Heart right ventricle (tissue), 16 donors: ENCODE measurements at regions not wholly inside any gene's neighbourhood (a gene's known extent, or its start where the extent isn't known, plus 50 kb on each side); places are given as distances from the start of the nearest gene placed in this dataset.

Experiments
- ATAC-seq, 8 donors: fragments of 200-7000 bp; cut with Tn5 transposase; one replicate each; pipeline ENCODE4 v1.9.1; 2020; ENCODE audit warnings: mild to moderate bottlenecking in 8 of 8, moderate library complexity in 8 of 8, moderate number of reproducible peaks in 1 of 8
- DNase-seq, 2 donors: peaks; one replicate each; pipeline ENCODE4 v3.0.0-alpha.2; 2020
- H3K27ac ChIP-seq, 10 donors: fragments of 200-600 bp; sonication (generic) in 2 of 10; one replicate each; pipeline versions ENCODE4 v1.5.0 to v1.8.0; 2020 to 2022; ENCODE audit warnings: mild to moderate bottlenecking in 3 of 10
- H3K27me3 ChIP-seq, 7 donors: fragments of 200-600 bp; one replicate each; pipeline ENCODE4 v1.8.0; 2021 to 2022; ENCODE audit warnings: mild to moderate bottlenecking in 2 of 7
- H3K36me3 ChIP-seq, 9 donors: fragments of 200-600 bp; sonication (generic) in 1 of 9; one replicate each; pipeline versions ENCODE4 v1.5.0 to v1.8.0; 2020 to 2022; ENCODE audit warnings: mild to moderate bottlenecking in 2 of 9
- H3K4me1 ChIP-seq, 9 donors: fragments of 200-600 bp; sonication (generic) in 1 of 9; one replicate each; pipeline versions ENCODE4 v1.5.0 to v1.8.0; 2020 to 2022; ENCODE audit warnings: mild to moderate bottlenecking in 4 of 9
- H3K4me3 ChIP-seq, 10 donors: fragments of 200-600 bp; sonication (generic) in 2 of 10; one replicate each; pipeline versions ENCODE4 v1.5.0 to v1.8.0; 2020 to 2022; ENCODE audit warnings: mild to moderate bottlenecking in 7 of 10, moderate library complexity in 2 of 10
- H3K9me3 ChIP-seq, 11 donors: fragments of 200-600 bp in 10 of 11; sonication (generic) in 2 of 11; one replicate each; pipeline versions ENCODE4 v1.5.0 to v1.8.0; 2013 to 2022; ENCODE audit warnings: mild to moderate bottlenecking in 2 of 11, control low read depth in 1 of 11, moderate library complexity in 1 of 11
- CTCF ChIP-seq, 9 donors: fragments of 200-600 bp; sonication (generic) in 2 of 9; IDR thresholded peaks; one replicate each; pipeline versions ENCODE4 v1.5.0 to v1.8.0; 2021 to 2022; ENCODE audit warnings: antibody characterized with exemption in 9 of 9, mild to moderate bottlenecking in 5 of 9, moderate library complexity in 1 of 9
- WGBS, 2 donors: extraction: QIAGEN DNeasy Blood & Tissue Kit; methylation state at CpG; one replicate each; pipeline ENCODE4 v1.1.7; 2013; ENCODE audit warnings: inconsistent platforms in 1 of 2; 5-methylcytosine and 5-hydroxymethylcytosine counted together
- intact Hi-C, 10 donors: fragments of 100-400 bp; cut with DNase I; formaldehyde crosslinking; loops; one replicate each; pipeline versions ENCODE4 v1.11.1 to v1.14.2; 2022
- donor health status: Arrhythmogenic right ventricular cardiomyopathy.
- donor health status: ischemic (EF 13 %, LVEDD 7.1; RV severe dilation, severe dysfunction).
- donor health status: healthy with polysubstance abuse.
- donor health status: DM: no; HTN: yes; CAD: no.
- donor health status: DM: no; HTN: no; CAD: no.
- donor health status: ischemic (EF 25% LVEDD 6.9; RV normal size, moderate dysfunction).
- donor health status: ischemic (EF 25% LVEDD 5.7; RV mildly dilated, moderate dysfunction).
- donor health status: healthy.
- donor health status: DM: yes; HTN: yes; CAD: no.
- donor health status: Ischemic cardiomyopathy.
- donor health status: ischemic (EF 35%, LVEDD 5.7; RV mildly dilated, moderate dysfunction).
- donor health status: nonischemic (EF 11% LVEDD 7.7; RV severe dilation, severe dysfunction).
- donor health status: DM: yes; HTN: yes; CAD: no.
- donor health status: PGD.
- donor health status: ischemic (EF 29% LVEDD 5.4; RV normal size, mild dysfunction).
- donor health status: nonischemic (EF 23%, LVEDD 6.1; RV moderate dilation, normal function).

- Histone ChIP-seq H3K36me3 (no peaks in the 10 kb centered on the region), H3K4me1 (peaks cover 0 to 16% (median 0%) of the 10 kb centered on the region in 9 donors), H3K9me3 (peaks cover 0 to 5% (median 0%) of the 10 kb centered on the region in 11 donors), H3K4me3 (no peak overlapping the region), H3K27ac (no peak overlapping the region), H3K27me3 (peaks cover 0 to 39% (median 21%) of the 10 kb centered on the region in 7 donors)
- TF ChIP-seq CTCF (IDR thresholded peaks at IDR 0.05), result no peak
- DNase-seq, result no peak
- intact Hi-C loops, result loop anchor here in 7 of 10 donors (5.0 to 10.0 kb wide), 5 partner anchors 104 to 194 kb away; partner anchors contain the start of gene RUNX3 (in 4 of the 7)
- no peak for ATAC-seq
- 64 to 65% methylated on average over 8 of the region's 8 CpGs for WGBS, 2 donors
Observed at GRCh38 chr1:25039229-25039628, 109.2 kb upstream of the RUNX3 start.

GRCh38 chr1:25038699-25039098 is 108.6 kb upstream of the RUNX3 start:
- no peak for ATAC-seq
- no peak for TF ChIP-seq CTCF (IDR thresholded peaks at IDR 0.05)
- intact Hi-C loops, result loop anchor here in 7 of 10 donors (5.0 to 10.0 kb wide), 5 partner anchors 104 to 194 kb away; partner anchors contain the start of gene RUNX3 (in 4 of the 7)

GRCh38 chr1:25037174-25038074 is 107.3 kb upstream of the RUNX3 start:
- intact Hi-C loops, result loop anchor here in 7 of 10 donors (5.0 to 10.0 kb wide), 5 partner anchors 103 to 193 kb away; partner anchors contain the start of gene RUNX3 (in 4 of the 7)
- peaks cover 0 to 34% (median 0%) of the 10 kb centered on the region in 9 donors for H3K4me1 ChIP-seq
- ATAC-seq, result no peak
- H3K27me3 ChIP-seq, result peaks cover 0 to 32% (median 15%) of the 10 kb centered on the region in 7 donors
- H3K27ac ChIP-seq, result peak overlapping the region in 1 of 10 donors; percentile 26
- TF ChIP-seq CTCF (IDR thresholded peaks at IDR 0.05), result peak in 8 of 9 donors; percentile 8 to 74 (median 38)
- H3K36me3 ChIP-seq, result no peaks in the 10 kb centered on the region
- no peak overlapping the region for H3K4me3 ChIP-seq
- no peaks in the 10 kb centered on the region for H3K9me3 ChIP-seq
- peak in 1 of 2 donors; percentile 34 for DNase-seq
- WGBS, 2 donors, result 55 to 62% methylated on average over 11 of the region's 11 CpGs

More at GRCh38 chr1:25038699-25039098, 108.6 kb upstream of the RUNX3 start:
- Histone ChIP-seq H3K4me1 (peaks cover 0 to 22% (median 0%) of the 10 kb centered on the region in 9 donors), H3K36me3 (no peaks in the 10 kb centered on the region), H3K27me3 (peaks cover 0 to 39% (median 21%) of the 10 kb centered on the region in 7 donors), H3K27ac (no peak overlapping the region), H3K9me3 (peaks cover 0 to 5% (median 0%) of the 10 kb centered on the region in 11 donors), H3K4me3 (no peak overlapping the region)
- WGBS, 2 donors, result 50 to 58% methylated on average over 4 of the region's 4 CpGs
- no peak for DNase-seq

GRCh38 chr1:25036117-25036546 is 106.1 kb upstream of the RUNX3 start:
- TF ChIP-seq CTCF (IDR thresholded peaks at IDR 0.05), result no peak
- Histone ChIP-seq H3K4me1 (peaks cover 0 to 45% (median 0%) of the 10 kb centered on the region in 9 donors), H3K27ac (no peak overlapping the region), H3K27me3 (peaks cover 0 to 25% (median 14%) of the 10 kb centered on the region in 7 donors), H3K4me3 (no peak overlapping the region), H3K9me3 (no peaks in the 10 kb centered on the region), H3K36me3 (no peaks in the 10 kb centered on the region)
- no peak for DNase-seq
- WGBS, 2 donors, result 93 to 97% methylated on average over 3 of the region's 3 CpGs
- ATAC-seq, result no peak
- intact Hi-C loops, result loop anchor here in 7 of 10 donors (5.0 to 10.0 kb wide), 5 partner anchors 101 to 191 kb away; partner anchors contain the start of gene RUNX3 (in 4 of the 7)
